K562 (cell line): ENCODE measurements at regions not wholly inside any gene's neighbourhood (a gene's known extent, or its start where the extent isn't known, plus 50 kb on each side); places are given as distances from the start of the nearest gene placed in this dataset.

Experiments used
- FOS ChIP-seq: IDR thresholded peaks from 3 replicates; pipeline ENCODE4 v1.6.1; 2011; ENCODE audit not compliant: insufficient read length; ENCODE audit errors: extremely low read depth
- NBN ChIP-seq: fragments of 450-650 bp; IDR thresholded peaks from 2 replicates; pipeline ENCODE4 v1.6.1; 2016; ENCODE audit warnings: low read depth, mild to moderate bottlenecking
- RFX5 ChIP-seq: IDR thresholded peaks from 2 replicates; pipeline ENCODE4 v1.6.1; 2011; ENCODE audit warnings: low read depth, mild to moderate bottlenecking, improper control_type of control experiment, low read length
- U2AF1 ChIP-seq: fragments of 200-400 bp; formaldehyde crosslinking; optimal IDR thresholded peaks from 2 replicates; pipeline ENCODE3; 2017; ENCODE audit warnings: mild to moderate bottlenecking, low read depth, low read length, moderate library complexity
- TF ChIP-seq, protein P1 (sequence below), 3 experiments: IDR thresholded peaks in 2 of 3; conservative IDR thresholded peaks in 1 of 3; 2 replicates each; pipeline ENCODE4 v1.5.1; 2011 to 2012; ENCODE audit warnings: low read length in 3 of 3, mild to moderate bottlenecking in 3 of 3, control low read depth in 2 of 3, improper control_type of control experiment in 1 of 3, inconsistent platforms in 1 of 3, low read depth in 1 of 3, mixed read lengths in 1 of 3, moderate library complexity in 1 of 3; ENCODE audit not compliant: insufficient read depth in 2 of 3

GRCh38 chr6:71527886-71528285, 239.3 kb downstream of the OGFRL1 start:
- TF ChIP-seq RFX5, result no peak
- TF ChIP-seq U2AF1, result no peak
- TF ChIP-seq, protein P1, sequence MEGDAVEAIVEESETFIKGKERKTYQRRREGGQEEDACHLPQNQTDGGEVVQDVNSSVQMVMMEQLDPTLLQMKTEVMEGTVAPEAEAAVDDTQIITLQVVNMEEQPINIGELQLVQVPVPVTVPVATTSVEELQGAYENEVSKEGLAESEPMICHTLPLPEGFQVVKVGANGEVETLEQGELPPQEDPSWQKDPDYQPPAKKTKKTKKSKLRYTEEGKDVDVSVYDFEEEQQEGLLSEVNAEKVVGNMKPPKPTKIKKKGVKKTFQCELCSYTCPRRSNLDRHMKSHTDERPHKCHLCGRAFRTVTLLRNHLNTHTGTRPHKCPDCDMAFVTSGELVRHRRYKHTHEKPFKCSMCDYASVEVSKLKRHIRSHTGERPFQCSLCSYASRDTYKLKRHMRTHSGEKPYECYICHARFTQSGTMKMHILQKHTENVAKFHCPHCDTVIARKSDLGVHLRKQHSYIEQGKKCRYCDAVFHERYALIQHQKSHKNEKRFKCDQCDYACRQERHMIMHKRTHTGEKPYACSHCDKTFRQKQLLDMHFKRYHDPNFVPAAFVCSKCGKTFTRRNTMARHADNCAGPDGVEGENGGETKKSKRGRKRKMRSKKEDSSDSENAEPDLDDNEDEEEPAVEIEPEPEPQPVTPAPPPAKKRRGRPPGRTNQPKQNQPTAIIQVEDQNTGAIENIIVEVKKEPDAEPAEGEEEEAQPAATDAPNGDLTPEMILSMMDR (IDR thresholded peaks at IDR 0.05 in 2 of 3, conservative IDR thresholded peaks at IDR 0.05 in 1 of 3; ENCODE audit: insufficient read depth in 2 of 3, low read depth in 1 of 3, low read length in 3 of 3), result no peak
- no peak for TF ChIP-seq FOS
- TF ChIP-seq NBN, result no peak
